HG03066 (cell line): ENCODE measurements at regions not wholly inside any gene's neighbourhood (a gene's known extent, or its start where the extent isn't known, plus 50 kb on each side); places are given as distances from the start of the nearest gene placed in this dataset.
"Not testable (repeated sequence)": the region's sequence is repeated elsewhere in the genome, so short reads cannot be mapped to it uniquely, and the experiment has no call there.

Experiments
- ATAC-seq: cut with Tn5 transposase; IDR thresholded peaks from one replicate; pipeline ENCODE4 v1.9.1; 2021; ENCODE audit warnings: low read depth; ENCODE audit not compliant: unreplicated experiment

DNA sequence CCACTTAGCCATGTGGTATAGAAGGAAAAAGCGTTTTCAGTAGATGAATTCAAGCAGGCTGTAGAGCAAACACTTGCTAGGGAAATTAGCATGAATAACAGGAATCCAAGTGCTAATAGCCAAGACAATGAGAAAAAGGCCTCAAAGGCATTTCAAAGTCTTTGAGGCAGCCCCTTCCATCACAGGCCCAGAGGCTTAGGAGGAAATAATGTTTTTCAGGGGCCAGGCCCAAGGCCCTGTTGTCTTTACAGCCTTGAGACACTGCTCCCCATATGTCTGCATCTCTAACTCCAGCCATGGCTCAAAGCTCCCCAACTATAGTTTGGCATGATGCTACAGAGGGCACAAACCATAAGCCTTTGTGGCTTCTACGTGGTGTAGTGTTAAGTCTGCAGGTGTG lies 563.5 kb downstream of the TAF11L14 start:
- ATAC-seq: no peak

DNA sequence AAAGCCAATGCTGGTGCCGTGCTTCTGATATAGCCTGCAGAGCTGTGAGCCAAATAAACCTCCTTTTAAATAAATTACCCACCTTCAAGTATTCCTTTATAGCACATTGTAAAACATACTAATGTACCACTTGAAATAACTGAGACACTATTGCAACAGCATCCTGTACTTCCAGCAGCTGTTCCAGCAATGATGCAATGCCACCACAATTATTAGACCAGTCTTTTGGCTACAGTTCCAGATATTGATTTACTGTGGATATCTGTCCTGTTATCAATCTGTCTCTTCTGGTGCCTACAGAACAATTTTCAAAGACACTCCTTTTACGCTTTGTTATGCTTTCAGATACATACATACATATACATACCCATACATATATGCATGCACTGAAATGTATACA lies 567.9 kb downstream of the TAF11L14 start:
- no peak for ATAC-seq

- no peak for ATAC-seq
Observed at GRCh38 chr5:18203296-18203695, 569.0 kb downstream of the TAF11L14 start.

- no peak for ATAC-seq
Observed at GRCh38 chr5:18213666-18214065, 579.4 kb downstream of the TAF11L14 start.

- no peak for ATAC-seq
Observed at GRCh38 chr5:18216016-18216415, 581.8 kb downstream of the TAF11L14 start.

DNA sequence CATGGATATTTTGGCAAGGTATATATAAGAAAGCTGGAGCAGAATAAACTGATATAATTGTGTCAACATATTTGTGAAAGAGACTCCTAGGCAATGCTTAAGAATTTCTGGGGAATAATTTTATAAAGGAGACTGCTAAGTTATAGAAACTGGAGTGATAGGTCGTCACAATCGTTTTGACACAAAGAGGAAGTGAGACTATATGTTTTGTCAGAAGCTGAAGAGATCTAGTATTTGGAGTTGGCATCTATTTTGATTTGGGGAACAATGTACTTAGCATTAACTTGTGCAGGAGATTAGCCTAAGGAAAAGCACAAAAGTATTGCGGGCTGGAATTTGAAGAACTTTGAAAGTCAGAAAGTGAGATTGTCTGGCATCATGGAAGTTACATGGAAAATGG lies 582.5 kb downstream of the TAF11L14 start:
- ATAC-seq: no peak

DNA sequence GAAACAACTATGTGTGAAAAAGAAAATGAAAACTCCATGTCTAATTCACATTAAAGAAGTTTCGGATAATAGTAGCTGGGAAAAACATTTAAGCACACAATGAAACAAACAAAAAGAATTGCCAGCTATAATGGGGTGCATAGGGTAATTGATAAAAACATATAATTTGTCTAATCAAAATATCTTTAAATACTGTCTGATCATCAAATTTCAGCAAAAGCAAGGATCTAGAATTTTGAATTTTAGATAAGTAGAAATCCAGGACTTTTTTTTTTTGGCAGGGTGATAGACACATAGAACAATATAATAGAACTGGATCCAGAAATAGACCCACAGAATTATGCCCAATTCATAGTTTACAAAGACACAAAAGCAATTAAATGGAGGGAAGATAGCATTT lies 585.0 kb downstream of the TAF11L14 start:
- no peak for ATAC-seq

- no peak for ATAC-seq
Observed at GRCh38 chr5:18220631-18221030, 586.4 kb downstream of the TAF11L14 start.

GRCh38 chr5:18236386-18236785 lies 602.1 kb downstream of the TAF11L14 start:
- no peak for ATAC-seq

DNA sequence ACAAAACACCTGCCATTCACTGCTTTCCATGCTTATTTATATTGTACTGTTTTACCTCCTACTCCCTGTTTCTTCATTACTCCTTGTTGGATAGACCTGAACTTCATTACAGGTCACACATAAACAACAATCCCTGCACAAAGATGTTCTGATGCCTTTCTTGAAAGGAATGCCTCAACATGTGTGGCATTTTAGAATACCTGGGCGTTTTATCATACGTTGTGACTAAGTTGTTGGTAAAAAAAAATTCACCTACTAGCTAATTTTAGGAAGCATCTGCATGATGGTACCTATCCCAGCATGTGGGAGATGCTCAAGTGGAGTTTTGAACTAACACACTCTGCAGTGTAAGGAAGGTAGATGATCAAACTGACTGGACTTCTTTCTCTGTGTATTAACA lies 604.1 kb downstream of the TAF11L14 start:
- no peak for ATAC-seq

GRCh38 chr5:18240971-18241370 lies 606.7 kb downstream of the TAF11L14 start:
- ATAC-seq: no peak

DNA sequence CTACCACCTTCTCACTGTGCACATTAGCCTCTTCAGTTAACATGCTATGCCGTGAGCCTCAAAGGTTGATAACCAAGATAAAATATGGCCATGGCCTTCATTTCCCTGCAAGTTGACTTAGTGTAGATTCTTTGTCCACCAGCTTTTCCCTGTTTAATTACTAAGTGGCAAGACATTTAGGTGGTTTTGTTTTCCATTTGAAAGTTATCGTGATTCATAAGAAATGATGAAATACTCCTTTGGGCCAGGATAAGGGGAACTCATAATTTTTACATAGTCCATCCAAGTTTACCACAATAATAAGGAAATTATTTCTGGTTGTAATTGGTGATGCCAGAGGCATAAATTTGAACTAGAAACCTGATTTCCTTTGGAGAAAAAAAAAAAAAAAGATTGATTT lies 609.6 kb downstream of the TAF11L14 start:
- ATAC-seq: no peak

GRCh38 chr5:18244309-18244708 lies 610.0 kb downstream of the TAF11L14 start:
- no peak for ATAC-seq

GRCh38 chr5:18252559-18252958 lies 618.3 kb downstream of the TAF11L14 start:
- no peak for ATAC-seq

GRCh38 chr5:18264126-18264882 lies 630.0 kb downstream of the TAF11L14 start:
- ATAC-seq: no peak

- no peak for ATAC-seq
Observed at GRCh38 chr5:18270635-18271338, 636.5 kb downstream of the TAF11L14 start.

DNA sequence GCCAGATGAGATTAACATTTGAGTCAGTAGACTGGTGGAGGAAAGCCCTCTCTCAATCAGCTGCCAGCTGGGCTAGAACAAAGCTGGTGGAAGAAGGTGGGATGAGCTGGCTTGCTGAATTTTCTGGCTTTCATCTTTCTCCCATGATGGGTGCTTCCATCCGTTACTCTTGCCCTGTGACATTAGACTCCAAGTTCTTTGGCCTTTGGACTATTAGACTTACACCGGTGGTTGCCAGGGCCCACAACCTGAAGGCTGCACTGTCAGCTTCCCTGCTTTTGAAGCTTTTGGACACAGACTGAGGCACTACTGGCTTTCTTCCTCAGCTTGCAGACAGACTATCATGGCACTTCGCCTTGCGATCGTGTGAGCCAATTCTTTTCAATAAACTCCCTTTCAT lies 642.7 kb downstream of the TAF11L14 start:
- no peak for ATAC-seq

GRCh38 chr5:18281947-18282581 lies 647.8 kb downstream of the TAF11L14 start:
- no peak for ATAC-seq

DNA sequence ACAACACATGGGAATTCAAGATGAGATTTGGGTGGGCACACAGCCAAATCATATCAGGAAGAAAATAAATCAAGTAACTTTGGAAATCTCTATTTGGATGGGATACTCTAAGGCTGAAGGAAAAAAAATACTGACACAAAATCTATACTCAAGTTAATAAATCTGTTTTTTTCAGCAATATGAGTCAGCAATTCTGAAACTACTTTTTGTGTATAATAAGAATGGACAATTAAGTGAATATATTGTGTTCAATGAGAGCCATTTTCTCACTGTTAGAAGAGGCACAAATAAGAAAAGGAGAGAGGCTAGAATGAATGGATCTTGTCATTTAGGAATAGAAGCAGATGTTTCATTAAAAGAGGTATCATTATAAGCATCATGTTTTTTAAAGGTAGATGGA lies 651.0 kb downstream of the TAF11L14 start:
- no peak for ATAC-seq

- ATAC-seq: no peak
Observed at GRCh38 chr5:18292146-18292545, 657.9 kb downstream of the TAF11L14 start.

DNA sequence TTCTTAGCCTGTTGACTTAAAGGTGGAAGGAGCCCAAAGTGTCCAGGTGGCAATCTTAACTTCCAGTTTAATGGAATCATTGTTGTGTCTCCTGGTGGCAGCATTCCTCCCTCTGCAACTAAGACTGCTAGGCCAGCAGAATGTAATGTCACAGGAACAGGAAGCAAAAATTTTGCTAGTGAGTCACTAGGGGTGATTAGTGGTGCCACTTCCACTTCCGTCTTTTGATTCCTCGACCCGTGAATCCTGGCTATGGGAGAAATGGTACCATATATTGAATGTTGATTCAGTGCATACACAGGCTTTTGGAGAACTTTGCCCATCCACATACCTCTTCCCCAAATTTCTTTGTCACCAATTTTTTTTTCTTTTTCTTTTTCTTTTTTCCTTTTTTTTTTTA lies 661.4 kb downstream of the TAF11L14 start:
- not testable (repeated sequence) for ATAC-seq

GRCh38 chr5:18299166-18299565 lies 664.9 kb downstream of the TAF11L14 start:
- no peak for ATAC-seq
